Body of pancreas (tissue), 4 donors: ENCODE measurements at regions not wholly inside any gene's neighbourhood (a gene's known extent, or its start where the extent isn't known, plus 50 kb on each side); places are given as distances from the start of the nearest gene placed in this dataset.
A peak's percentile ranks its signal among the peaks of the same experiment; 100 is the strongest.

Source experiments
- CTCF ChIP-seq, 7 experiments: fragments of 450-650 bp in 4 of 7; fragments of 200-600 bp in 3 of 7; sonication (generic) in 3 of 7; IDR thresholded peaks; one replicate each; pipeline ENCODE4 v1.5.1; 2016 to 2019; ENCODE audit warnings: antibody characterized with exemption in 7 of 7
- POLR2A ChIP-seq, 3 donors: fragments of 450-650 bp; IDR thresholded peaks; one replicate each; pipeline ENCODE4 v1.6.1; 2016; ENCODE audit warnings: antibody characterized with exemption in 3 of 3, mild to moderate bottlenecking in 2 of 3

- TF ChIP-seq POLR2A (IDR thresholded peaks at IDR 0.05) = no peak
- peak in 6 of 7 experiments; percentile 22 to 55 (median 36) for TF ChIP-seq CTCF (IDR thresholded peaks at IDR 0.05)
These were observed 654.5 kb upstream of the PTCHD4 start for GRCh38 chr6:48765352-48765961.
